Omental fat pad (tissue), 3 donors: ENCODE measurements at regions not wholly inside any gene's neighbourhood (a gene's known extent, or its start where the extent isn't known, plus 50 kb on each side); places are given as distances from the start of the nearest gene placed in this dataset.

Source experiments
- ATAC-seq: fragments of 150-250 bp; one replicate; pipeline ENCODE4 v1.9.1; 2016; ENCODE audit warnings: mild to moderate bottlenecking, moderate library complexity; ENCODE audit not compliant: low FRiP score
- DNase-seq: peaks from one replicate; pipeline ENCODE4 v3.0.0-alpha.2; 2019; ENCODE audit warnings: low spot score
- TF ChIP-seq, protein P1 (sequence below), 3 donors: fragments of 450-650 bp; IDR thresholded peaks; one replicate each; pipeline ENCODE4 v1.5.1; 2016 to 2017; ENCODE audit warnings: antibody characterized with exemption in 3 of 3, mild to moderate bottlenecking in 3 of 3, moderate library complexity in 2 of 3

GRCh38 chr17:77737442-77738265, 220.8 kb upstream of the TNRC6C start:
- TF ChIP-seq, protein P1, sequence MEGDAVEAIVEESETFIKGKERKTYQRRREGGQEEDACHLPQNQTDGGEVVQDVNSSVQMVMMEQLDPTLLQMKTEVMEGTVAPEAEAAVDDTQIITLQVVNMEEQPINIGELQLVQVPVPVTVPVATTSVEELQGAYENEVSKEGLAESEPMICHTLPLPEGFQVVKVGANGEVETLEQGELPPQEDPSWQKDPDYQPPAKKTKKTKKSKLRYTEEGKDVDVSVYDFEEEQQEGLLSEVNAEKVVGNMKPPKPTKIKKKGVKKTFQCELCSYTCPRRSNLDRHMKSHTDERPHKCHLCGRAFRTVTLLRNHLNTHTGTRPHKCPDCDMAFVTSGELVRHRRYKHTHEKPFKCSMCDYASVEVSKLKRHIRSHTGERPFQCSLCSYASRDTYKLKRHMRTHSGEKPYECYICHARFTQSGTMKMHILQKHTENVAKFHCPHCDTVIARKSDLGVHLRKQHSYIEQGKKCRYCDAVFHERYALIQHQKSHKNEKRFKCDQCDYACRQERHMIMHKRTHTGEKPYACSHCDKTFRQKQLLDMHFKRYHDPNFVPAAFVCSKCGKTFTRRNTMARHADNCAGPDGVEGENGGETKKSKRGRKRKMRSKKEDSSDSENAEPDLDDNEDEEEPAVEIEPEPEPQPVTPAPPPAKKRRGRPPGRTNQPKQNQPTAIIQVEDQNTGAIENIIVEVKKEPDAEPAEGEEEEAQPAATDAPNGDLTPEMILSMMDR (IDR thresholded peaks at IDR 0.05), result no peak
- DNase-seq (no peak), ATAC-seq (no peak)

DNA sequence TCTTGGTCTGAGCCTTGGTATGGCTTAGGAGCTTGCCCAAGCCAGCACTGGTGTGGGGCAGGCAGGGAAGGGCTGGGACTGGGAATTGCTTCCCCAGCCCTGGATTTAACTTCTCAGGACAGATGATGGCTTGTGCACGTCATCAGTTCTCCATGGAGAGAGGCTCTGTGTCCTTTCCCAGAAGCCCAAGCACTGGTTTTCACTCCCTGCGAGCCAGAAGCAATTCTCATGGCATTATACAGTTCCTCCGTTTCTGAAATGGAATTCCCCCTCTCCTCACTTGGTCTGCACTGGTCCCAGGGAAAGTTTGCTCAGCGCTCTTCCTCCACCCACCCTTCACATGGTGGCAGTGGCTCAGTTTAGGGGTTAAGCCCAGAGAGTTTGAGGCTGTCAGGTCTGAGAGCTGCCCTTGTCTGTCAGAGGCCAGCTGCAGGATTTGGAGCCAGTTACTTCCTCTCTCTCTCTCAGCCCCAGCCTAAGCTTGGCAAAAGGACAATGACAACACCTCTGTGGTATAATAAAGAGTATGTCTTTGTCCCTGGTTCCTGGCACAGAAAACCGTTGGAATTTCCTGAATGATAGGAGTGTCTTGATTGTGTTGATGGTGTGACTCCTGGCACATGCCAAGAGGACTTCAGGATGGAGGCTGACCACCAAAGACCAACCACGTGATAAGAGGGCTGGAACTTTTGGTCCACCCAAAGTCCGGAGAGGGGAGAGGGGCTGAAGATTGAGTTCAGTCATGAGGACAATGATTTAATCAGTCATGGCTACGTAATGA, 219.6 kb upstream of the TNRC6C start:
- TF ChIP-seq, protein P1 (IDR thresholded peaks at IDR 0.05), result no peak
- no peak for DNase-seq
- no peak for ATAC-seq

- ATAC-seq (no peak), DNase-seq (no peak)
- TF ChIP-seq, protein P1 (IDR thresholded peaks at IDR 0.05), result no peak
These were observed 218.0 kb upstream of the TNRC6C start for GRCh38 chr17:77740481-77740880.

- TF ChIP-seq, protein P1 (IDR thresholded peaks at IDR 0.05), result no peak
- DNase-seq (no peak), ATAC-seq (no peak)
These were observed 217.4 kb upstream of the TNRC6C start for GRCh38 chr17:77741109-77741508.

- no peak for ATAC-seq
- DNase-seq, result no peak
- TF ChIP-seq, protein P1 (IDR thresholded peaks at IDR 0.05), result no peak
These were observed 215.9 kb upstream of the TNRC6C start for GRCh38 chr17:77742579-77742978.

DNA sequence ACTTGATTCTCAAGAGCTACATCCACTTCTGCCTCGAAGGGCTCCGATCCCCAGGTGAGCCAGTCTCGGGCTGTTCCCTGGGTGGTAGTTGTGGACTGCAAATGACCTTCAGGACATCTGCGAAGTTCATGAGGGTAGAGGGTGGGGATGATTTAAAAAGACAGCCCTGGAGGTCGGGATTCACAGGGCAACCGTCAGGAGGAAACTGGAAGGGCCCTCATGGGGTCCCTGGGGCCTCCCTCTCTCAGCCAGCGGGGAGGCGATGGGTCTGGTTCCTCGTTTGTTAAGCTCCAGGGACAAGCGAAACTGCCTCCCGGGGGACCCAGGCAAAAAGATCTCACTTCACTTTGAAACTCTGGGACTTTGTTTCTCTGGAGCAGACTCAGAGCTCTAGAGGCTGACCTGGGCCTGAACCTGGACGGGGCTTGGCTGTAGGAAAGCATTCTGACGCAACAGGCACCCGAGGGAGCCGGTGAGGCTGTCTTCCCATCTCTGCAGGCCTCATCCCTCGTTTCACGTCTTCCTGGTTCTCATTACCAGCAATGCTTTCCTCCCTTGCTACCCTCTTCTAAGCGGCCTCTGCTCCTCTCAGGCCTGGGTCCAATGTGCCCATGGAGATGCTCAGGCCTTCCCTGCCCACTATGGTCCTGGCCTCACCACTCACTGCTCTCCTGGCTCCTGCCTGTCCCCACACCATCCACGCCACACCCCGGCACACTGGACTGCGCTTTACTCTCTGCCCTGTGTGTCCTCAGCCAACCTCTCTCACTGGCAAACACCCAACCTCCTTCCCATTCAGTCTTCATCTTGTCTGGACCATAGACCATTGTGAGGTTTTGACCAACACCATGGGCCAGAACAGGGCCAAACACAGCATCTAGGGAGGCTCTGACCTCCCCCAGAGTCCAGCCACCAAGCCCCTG, 214.2 kb upstream of the TNRC6C start:
- no peak for DNase-seq
- TF ChIP-seq, protein P1 (IDR thresholded peaks at IDR 0.05), result no peak
- no peak for ATAC-seq
